ENCODE measurements at regions not wholly inside any gene's neighbourhood (a gene's known extent, or its start where the extent isn't known, plus 50 kb on each side); places are given as distances from the start of the nearest gene placed in this dataset.
"Not testable (repeated sequence)": the region's sequence is repeated elsewhere in the genome, so short reads cannot be mapped to it uniquely, and the experiment has no call there.

DNA sequence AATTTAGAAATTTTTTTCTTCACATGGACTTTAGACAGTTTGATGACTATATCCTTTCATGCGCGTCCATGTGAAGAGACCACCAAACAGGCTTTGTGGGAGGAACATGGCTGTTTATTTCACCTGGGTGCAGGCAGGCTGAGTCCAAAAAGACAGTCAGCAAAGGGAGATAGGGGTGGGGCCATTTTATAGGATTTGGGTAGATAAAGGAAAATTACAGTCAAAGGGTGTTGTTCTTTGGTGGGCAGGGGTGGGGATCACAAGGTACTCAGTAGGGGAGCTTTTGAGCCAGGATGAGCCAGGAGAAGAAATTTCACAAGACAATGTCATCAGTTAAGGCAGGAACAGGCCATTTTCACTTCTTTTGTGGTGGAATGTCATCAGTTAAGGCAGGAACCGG lies 781.5 kb upstream of the SGO1 start:
- H3K4me1 ChIP-seq (ENCODE audit: control insufficient read depth, insufficient read depth, low read length, poor library complexity, severe bottlenecking): not testable (repeated sequence)

DNA sequence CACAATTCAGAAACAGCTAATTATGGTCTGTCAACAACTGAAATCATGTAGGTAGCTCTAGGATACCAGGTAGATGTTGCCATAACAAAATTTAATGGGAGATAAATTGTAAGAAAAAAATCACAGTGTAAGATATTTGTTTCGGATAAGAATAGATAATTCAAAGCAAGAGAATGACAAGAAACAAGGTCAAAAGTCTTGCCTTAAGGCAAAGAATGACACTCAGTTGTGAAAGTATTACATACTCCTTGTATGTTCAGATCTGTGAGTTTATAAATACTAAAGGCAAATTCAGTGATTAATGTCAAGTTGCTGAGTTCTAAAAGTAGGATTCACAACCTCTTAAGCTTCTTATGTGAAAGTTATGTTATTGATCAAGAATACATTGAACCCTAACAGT lies 772.2 kb upstream of the SGO1 start:
- no peak for DNase-seq
- H3K4me3 ChIP-seq (ENCODE audit: insufficient read depth, low read depth, low read length, poor library complexity, severe bottlenecking): no peak overlapping the region
- H3K36me3 ChIP-seq (ENCODE audit: control insufficient read depth, insufficient read depth, low read length): no peaks in the 10 kb centered on the region
- H3K4me1 ChIP-seq (ENCODE audit: control insufficient read depth, insufficient read depth, low read length, poor library complexity, severe bottlenecking): no peaks in the 10 kb centered on the region
- H3K27ac ChIP-seq (ENCODE audit: insufficient read depth, low read length, poor library complexity, severe bottlenecking): no peak overlapping the region
- no peaks in the 10 kb centered on the region for H3K27me3 ChIP-seq (replicated peaks; ENCODE audit: control insufficient read depth, insufficient read depth, low read length, poor library complexity, severe bottlenecking)
- H3K9me3 ChIP-seq (ENCODE audit: control insufficient read depth, low read length): no peaks in the 10 kb centered on the region

More for the DNA sequence above, 781.5 kb upstream of the SGO1 start:
- not testable (repeated sequence) for DNase-seq; H3K27me3 ChIP-seq (replicated peaks; ENCODE audit: control insufficient read depth, insufficient read depth, low read length, poor library complexity, severe bottlenecking); H3K36me3 ChIP-seq (ENCODE audit: control insufficient read depth, insufficient read depth, low read length); H3K4me3 ChIP-seq (ENCODE audit: insufficient read depth, low read depth, low read length, poor library complexity, severe bottlenecking); H3K9me3 ChIP-seq (ENCODE audit: control insufficient read depth, low read length); H3K27ac ChIP-seq (ENCODE audit: insufficient read depth, low read length, poor library complexity, severe bottlenecking)

DNA sequence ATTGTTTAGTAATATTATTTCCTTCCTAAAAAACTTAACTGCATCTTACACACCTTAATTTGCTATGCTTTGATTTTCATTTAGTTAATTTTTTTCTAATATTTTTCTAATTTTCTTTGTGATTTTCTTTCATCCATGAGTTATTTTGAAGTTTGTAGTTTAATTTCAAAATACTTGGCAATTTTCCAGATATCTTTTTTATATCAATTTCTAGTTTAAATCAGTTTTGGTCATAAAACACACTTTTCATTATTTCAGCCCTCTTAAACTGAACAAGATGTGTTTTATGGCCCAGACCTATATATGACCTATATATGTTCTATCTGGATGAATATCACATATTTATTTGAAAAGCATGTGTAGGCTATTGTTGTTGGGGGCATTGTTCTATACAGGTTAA lies 759.9 kb upstream of the SGO1 start:
- no peak overlapping the region for H3K4me3 ChIP-seq (ENCODE audit: insufficient read depth, low read depth, low read length, poor library complexity, severe bottlenecking)
- H3K27ac ChIP-seq (ENCODE audit: insufficient read depth, low read length, poor library complexity, severe bottlenecking): no peak overlapping the region
- H3K9me3 ChIP-seq (ENCODE audit: control insufficient read depth, low read length): no peaks in the 10 kb centered on the region
- no peaks in the 10 kb centered on the region for H3K27me3 ChIP-seq (replicated peaks; ENCODE audit: control insufficient read depth, insufficient read depth, low read length, poor library complexity, severe bottlenecking)
- H3K4me1 ChIP-seq (ENCODE audit: control insufficient read depth, insufficient read depth, low read length, poor library complexity, severe bottlenecking): no peaks in the 10 kb centered on the region
- no peaks in the 10 kb centered on the region for H3K36me3 ChIP-seq (ENCODE audit: control insufficient read depth, insufficient read depth, low read length)
- no peak for DNase-seq

DNA sequence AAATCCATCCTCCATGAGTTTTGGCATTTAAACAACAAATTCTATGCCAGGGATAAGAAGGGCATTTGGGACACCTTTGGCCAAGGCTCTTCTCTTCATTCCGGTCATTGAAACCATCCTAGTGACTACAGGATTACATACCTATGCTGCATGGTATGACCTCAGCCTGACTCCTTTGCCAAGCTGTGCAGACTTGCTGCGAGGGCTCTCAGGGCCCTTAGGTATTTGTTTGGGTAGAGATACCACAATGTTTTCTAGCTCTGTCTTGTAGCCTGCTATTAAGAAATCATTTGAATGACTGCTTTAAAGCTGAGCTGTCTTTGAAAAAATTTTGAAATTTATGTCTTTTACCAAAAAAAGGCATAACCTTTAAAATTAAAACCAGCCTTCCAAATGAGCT lies 749.8 kb upstream of the SGO1 start:
- H3K4me1 ChIP-seq (ENCODE audit: control insufficient read depth, insufficient read depth, low read length, poor library complexity, severe bottlenecking): no peaks in the 10 kb centered on the region
- H3K27ac ChIP-seq (ENCODE audit: insufficient read depth, low read length, poor library complexity, severe bottlenecking): no peak overlapping the region
- no peaks in the 10 kb centered on the region for H3K36me3 ChIP-seq (ENCODE audit: control insufficient read depth, insufficient read depth, low read length)
- H3K27me3 ChIP-seq (replicated peaks; ENCODE audit: control insufficient read depth, insufficient read depth, low read length, poor library complexity, severe bottlenecking): no peaks in the 10 kb centered on the region
- DNase-seq: no peak
- no peaks in the 10 kb centered on the region for H3K9me3 ChIP-seq (ENCODE audit: control insufficient read depth, low read length)
- no peak overlapping the region for H3K4me3 ChIP-seq (ENCODE audit: insufficient read depth, low read depth, low read length, poor library complexity, severe bottlenecking)

DNA sequence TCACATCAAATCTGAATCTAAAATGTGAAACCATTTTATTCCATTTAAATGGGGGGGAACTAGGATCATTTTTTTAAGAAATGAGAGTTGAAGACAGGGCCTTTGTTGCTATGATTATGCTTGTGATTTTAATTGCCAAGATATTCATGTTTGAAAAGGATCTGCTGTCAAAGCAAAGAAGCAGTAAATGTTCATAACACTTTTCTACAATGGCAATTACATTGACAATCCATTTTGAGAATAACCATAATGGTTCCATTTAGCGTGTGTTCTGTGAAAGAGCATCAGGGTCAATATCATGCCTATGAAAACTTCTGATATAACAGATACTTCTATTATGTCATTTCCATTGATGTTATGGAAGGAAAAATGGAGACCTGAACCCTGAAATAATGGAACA lies 745.8 kb upstream of the SGO1 start:
- Histone ChIP-seq H3K4me3 (ENCODE audit: insufficient read depth, low read depth, low read length, poor library complexity, severe bottlenecking) (no peak overlapping the region), H3K36me3 (ENCODE audit: control insufficient read depth, insufficient read depth, low read length) (no peaks in the 10 kb centered on the region), H3K27me3 (replicated peaks; ENCODE audit: control insufficient read depth, insufficient read depth, low read length, poor library complexity, severe bottlenecking) (no peaks in the 10 kb centered on the region), H3K27ac (ENCODE audit: insufficient read depth, low read length, poor library complexity, severe bottlenecking) (no peak overlapping the region), H3K4me1 (ENCODE audit: control insufficient read depth, insufficient read depth, low read length, poor library complexity, severe bottlenecking) (no peaks in the 10 kb centered on the region), H3K9me3 (ENCODE audit: control insufficient read depth, low read length) (no peaks in the 10 kb centered on the region)
- no peak for DNase-seq

DNA sequence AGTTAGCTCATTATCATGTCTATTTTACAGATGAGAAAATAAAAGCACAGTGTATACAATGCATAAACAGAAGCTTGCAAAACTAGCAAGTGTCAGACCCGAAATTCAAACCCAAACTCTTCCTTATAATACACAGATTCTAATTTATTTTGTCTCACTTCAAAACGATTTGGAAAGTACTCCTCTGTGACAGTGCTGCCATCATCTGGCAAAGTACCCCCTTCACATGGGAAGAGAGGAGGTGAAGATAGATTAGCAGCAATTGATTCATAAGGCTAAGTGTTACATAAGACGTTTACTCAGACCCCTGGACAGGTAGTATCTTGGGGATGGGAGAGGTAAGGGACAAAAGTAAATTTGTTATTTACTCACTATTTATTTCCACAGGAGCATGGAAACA lies 744.0 kb upstream of the SGO1 start:
- DNase-seq: no peak
- no peaks in the 10 kb centered on the region for H3K4me1 ChIP-seq (ENCODE audit: control insufficient read depth, insufficient read depth, low read length, poor library complexity, severe bottlenecking)
- no peak overlapping the region for H3K27ac ChIP-seq (ENCODE audit: insufficient read depth, low read length, poor library complexity, severe bottlenecking)
- no peaks in the 10 kb centered on the region for H3K27me3 ChIP-seq (replicated peaks; ENCODE audit: control insufficient read depth, insufficient read depth, low read length, poor library complexity, severe bottlenecking)
- H3K36me3 ChIP-seq (ENCODE audit: control insufficient read depth, insufficient read depth, low read length): no peaks in the 10 kb centered on the region
- no peaks in the 10 kb centered on the region for H3K9me3 ChIP-seq (ENCODE audit: control insufficient read depth, low read length)
- no peak overlapping the region for H3K4me3 ChIP-seq (ENCODE audit: insufficient read depth, low read depth, low read length, poor library complexity, severe bottlenecking)

DNA sequence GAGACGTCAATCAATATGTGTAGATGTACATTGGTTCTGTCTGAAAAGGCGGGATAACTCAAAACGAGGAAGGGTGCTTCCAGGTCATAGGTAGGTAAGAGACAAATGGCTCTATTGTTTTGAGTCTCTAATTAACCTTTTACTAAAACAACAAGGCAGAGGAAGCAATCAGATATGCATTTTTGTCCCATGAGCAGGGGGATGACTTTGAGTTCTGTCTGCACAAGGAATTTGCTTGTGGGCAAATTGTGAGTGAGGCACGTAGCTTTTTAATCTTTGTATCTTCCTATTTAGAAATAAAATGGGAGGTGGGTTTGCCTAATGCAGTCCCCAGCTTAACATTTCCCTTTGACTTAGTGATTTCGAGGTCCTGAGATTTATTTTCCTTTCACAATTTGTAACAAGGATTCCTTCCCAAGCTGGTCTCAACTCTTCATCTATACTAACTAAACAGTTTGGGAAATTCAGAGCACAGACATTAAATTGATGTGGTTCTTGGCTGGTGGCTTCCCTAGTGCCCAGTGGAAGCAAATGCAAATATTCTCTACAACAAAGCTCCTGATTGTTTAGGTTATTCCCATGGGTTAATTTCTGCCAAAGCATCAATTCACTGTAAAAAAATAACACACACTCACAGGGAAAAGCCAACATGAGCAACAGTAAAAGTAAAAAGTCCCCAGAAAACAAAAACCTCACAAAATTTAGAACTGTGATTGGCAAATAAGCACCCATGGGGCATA lies 738.8 kb upstream of the SGO1 start:
- no peaks in the 10 kb centered on the region for H3K27me3 ChIP-seq (replicated peaks; ENCODE audit: control insufficient read depth, insufficient read depth, low read length, poor library complexity, severe bottlenecking)
- no peak overlapping the region for H3K27ac ChIP-seq (ENCODE audit: insufficient read depth, low read length, poor library complexity, severe bottlenecking)
- no peak for DNase-seq
- no peaks in the 10 kb centered on the region for H3K36me3 ChIP-seq (ENCODE audit: control insufficient read depth, insufficient read depth, low read length)
- no peak overlapping the region for H3K4me3 ChIP-seq (ENCODE audit: insufficient read depth, low read depth, low read length, poor library complexity, severe bottlenecking)
- H3K4me1 ChIP-seq (ENCODE audit: control insufficient read depth, insufficient read depth, low read length, poor library complexity, severe bottlenecking): no peaks in the 10 kb centered on the region
- H3K9me3 ChIP-seq (ENCODE audit: control insufficient read depth, low read length): no peaks in the 10 kb centered on the region

DNA sequence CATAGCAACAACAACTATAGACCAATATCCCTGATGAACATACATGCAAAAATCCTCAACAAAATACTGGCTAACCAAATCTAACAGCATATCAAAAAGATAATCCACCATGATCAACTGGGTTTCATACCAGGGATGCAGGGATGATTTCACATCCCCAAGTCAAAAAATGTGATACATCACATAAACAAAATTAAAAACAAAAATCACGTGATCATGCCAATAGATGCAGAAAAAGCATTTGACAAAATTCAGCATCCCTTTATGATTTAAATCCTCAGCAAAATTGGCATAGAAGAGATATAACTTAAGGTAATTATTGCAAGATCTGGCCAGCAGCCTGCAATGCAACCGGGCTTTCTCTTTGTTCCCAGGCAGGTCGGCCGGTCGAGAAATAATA lies 735.1 kb upstream of the SGO1 start:
- DNase-seq; H3K27ac ChIP-seq (ENCODE audit: insufficient read depth, low read length, poor library complexity, severe bottlenecking); H3K4me3 ChIP-seq (ENCODE audit: insufficient read depth, low read depth, low read length, poor library complexity, severe bottlenecking); H3K27me3 ChIP-seq (replicated peaks; ENCODE audit: control insufficient read depth, insufficient read depth, low read length, poor library complexity, severe bottlenecking); H3K4me1 ChIP-seq (ENCODE audit: control insufficient read depth, insufficient read depth, low read length, poor library complexity, severe bottlenecking); H3K36me3 ChIP-seq (ENCODE audit: control insufficient read depth, insufficient read depth, low read length); H3K9me3 ChIP-seq (ENCODE audit: control insufficient read depth, low read length): not testable (repeated sequence)

DNA sequence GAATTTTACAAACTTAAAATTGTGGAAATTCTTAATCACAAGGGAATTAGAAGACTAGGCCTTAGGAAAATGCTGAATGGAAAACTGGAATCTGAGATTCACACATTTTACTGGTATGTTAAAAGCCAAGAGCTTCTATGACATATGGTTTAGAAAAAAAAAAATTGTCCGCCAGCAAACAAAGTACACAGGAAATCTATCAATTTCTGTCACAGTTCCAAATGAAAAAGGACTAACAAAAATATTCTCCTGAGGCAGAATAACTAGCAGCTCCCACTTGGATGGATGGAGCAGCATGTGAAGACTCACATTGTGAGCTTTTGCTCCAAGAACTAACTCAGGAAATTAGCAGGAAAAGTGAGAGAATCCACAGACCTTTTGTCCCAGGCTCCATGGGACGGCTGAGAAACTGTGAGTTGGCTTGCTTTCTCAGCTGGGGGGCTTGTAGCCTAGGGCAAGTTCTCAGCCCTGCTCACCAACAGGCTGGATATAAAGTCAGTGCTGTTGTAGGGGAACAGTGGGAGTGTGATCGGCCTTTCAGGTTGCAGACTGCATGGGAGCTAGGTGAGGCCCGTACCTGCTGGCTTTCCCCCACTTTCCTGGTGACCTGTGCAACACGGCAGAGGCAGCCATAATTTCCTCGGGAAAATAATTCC lies 731.1 kb upstream of the SGO1 start:
- no peaks in the 10 kb centered on the region for H3K27me3 ChIP-seq (replicated peaks; ENCODE audit: control insufficient read depth, insufficient read depth, low read length, poor library complexity, severe bottlenecking)
- H3K4me3 ChIP-seq (ENCODE audit: insufficient read depth, low read depth, low read length, poor library complexity, severe bottlenecking): no peak overlapping the region
- no peaks in the 10 kb centered on the region for H3K36me3 ChIP-seq (ENCODE audit: control insufficient read depth, insufficient read depth, low read length)
- H3K27ac ChIP-seq (ENCODE audit: insufficient read depth, low read length, poor library complexity, severe bottlenecking): no peak overlapping the region
- no peaks in the 10 kb centered on the region for H3K4me1 ChIP-seq (ENCODE audit: control insufficient read depth, insufficient read depth, low read length, poor library complexity, severe bottlenecking)
- DNase-seq: no peak
- H3K9me3 ChIP-seq (ENCODE audit: control insufficient read depth, low read length): peaks cover 4% of the 10 kb centered on the region

DNA sequence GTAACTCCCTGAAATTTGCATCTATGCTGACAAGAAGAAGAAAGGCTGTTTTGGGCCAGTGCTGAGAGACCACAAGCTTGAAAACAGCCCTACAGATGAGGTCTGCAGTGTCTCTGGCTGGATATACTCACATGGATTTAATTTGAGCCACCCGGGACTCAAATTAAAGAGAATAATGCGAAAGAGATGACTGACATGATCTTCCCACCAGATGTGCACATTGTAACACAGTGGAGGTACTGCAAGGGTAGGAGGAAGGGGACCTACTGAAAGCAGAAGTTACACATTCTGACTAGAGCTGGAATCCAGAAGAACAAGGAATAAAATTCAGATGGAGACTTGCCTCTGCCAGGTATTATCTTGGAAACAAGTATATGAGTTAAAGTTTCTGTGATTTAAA lies 728.3 kb upstream of the SGO1 start:
- Histone ChIP-seq H3K9me3 (ENCODE audit: control insufficient read depth, low read length) (peaks cover 4% of the 10 kb centered on the region), H3K4me1 (ENCODE audit: control insufficient read depth, insufficient read depth, low read length, poor library complexity, severe bottlenecking) (no peaks in the 10 kb centered on the region), H3K27me3 (replicated peaks; ENCODE audit: control insufficient read depth, insufficient read depth, low read length, poor library complexity, severe bottlenecking) (no peaks in the 10 kb centered on the region), H3K4me3 (ENCODE audit: insufficient read depth, low read depth, low read length, poor library complexity, severe bottlenecking) (no peak overlapping the region), H3K27ac (ENCODE audit: insufficient read depth, low read length, poor library complexity, severe bottlenecking) (no peak overlapping the region), H3K36me3 (ENCODE audit: control insufficient read depth, insufficient read depth, low read length) (no peaks in the 10 kb centered on the region)
- no peak for DNase-seq

Data from effector memory CD4-positive, alpha-beta T cell (primary cell).